PC-3 (cell line): ENCODE measurements at regions not wholly inside any gene's neighbourhood (a gene's known extent, or its start where the extent isn't known, plus 50 kb on each side); places are given as distances from the start of the nearest gene placed in this dataset.

Experiments
- EZH2 ChIP-seq: fragments of 300-600 bp; sonication (generic); IDR thresholded peaks from one replicate; pipeline ENCODE4 v1.6.1; 2017; ENCODE audit warnings: antibody characterized with exemption, mild to moderate bottlenecking, low read length; ENCODE audit not compliant: unreplicated experiment
- EZH2phosphoT487 ChIP-seq: fragments of 300-600 bp; sonication (generic); IDR thresholded peaks from 2 replicates; pipeline ENCODE4 v1.6.1; 2018; ENCODE audit warnings: mild to moderate bottlenecking, antibody characterized with exemption, low read length, borderline replicate concordance
- TF ChIP-seq, protein P1 (sequence below): fragments of 300-600 bp; sonication (generic); conservative IDR thresholded peaks from 2 replicates; pipeline ENCODE4 v1.5.1; 2017; ENCODE audit warnings: antibody characterized with exemption, low read depth, mild to moderate bottlenecking, low read length

DNA sequence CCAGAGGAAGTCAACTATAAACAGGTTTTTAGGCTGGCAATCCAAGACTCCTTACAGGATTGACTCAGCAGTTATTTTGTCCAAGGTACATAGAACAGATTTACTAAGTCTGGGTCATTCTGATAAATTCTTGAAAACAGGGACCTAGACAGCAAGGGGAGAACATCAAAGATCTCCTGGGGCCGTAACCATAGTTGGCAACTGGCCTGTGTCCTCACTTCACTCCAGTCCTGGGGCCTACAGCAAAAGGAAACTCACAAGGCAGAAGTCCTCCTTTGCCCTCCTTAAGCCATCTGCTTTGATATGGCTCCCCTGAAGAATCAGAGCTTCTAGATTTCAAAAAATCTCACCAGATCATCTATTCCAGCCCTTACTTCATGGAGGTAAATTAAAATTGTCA, 207.2 kb upstream of the IGF1 start:
- TF ChIP-seq, protein P1, sequence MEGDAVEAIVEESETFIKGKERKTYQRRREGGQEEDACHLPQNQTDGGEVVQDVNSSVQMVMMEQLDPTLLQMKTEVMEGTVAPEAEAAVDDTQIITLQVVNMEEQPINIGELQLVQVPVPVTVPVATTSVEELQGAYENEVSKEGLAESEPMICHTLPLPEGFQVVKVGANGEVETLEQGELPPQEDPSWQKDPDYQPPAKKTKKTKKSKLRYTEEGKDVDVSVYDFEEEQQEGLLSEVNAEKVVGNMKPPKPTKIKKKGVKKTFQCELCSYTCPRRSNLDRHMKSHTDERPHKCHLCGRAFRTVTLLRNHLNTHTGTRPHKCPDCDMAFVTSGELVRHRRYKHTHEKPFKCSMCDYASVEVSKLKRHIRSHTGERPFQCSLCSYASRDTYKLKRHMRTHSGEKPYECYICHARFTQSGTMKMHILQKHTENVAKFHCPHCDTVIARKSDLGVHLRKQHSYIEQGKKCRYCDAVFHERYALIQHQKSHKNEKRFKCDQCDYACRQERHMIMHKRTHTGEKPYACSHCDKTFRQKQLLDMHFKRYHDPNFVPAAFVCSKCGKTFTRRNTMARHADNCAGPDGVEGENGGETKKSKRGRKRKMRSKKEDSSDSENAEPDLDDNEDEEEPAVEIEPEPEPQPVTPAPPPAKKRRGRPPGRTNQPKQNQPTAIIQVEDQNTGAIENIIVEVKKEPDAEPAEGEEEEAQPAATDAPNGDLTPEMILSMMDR: no peak
- TF ChIP-seq EZH2 (no peak), EZH2phosphoT487 (no peak)
